Iris pigment epithelial cell (primary cell): ENCODE measurements at regions not wholly inside any gene's neighbourhood (a gene's known extent, or its start where the extent isn't known, plus 50 kb on each side); places are given as distances from the start of the nearest gene placed in this dataset.

ENCODE experiments used
- DNase-seq: peaks from one replicate; pipeline ENCODE4 v3.0.0-alpha.2; 2011; ENCODE audit warnings: low read depth

DNA sequence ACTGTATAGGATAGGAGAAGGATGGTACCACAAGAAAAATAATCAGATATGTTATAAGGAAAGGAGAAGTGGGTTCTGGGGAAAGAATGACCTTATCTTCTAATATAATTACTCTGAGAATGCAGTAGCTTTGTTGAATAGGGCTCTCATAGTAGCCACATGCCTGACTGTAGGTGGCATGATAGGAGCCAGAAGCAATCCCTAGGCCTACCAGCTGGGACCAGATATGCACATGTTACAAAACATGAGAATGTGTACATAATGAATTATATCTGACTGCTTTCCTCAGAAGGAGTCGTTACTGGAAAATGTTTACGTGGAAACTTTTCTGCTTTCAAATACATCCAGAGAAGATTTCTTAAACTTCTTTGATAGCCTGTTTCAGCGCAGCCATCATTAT lies 53.2 kb upstream of the FAM3C start:
- DNase-seq: no peak

DNA sequence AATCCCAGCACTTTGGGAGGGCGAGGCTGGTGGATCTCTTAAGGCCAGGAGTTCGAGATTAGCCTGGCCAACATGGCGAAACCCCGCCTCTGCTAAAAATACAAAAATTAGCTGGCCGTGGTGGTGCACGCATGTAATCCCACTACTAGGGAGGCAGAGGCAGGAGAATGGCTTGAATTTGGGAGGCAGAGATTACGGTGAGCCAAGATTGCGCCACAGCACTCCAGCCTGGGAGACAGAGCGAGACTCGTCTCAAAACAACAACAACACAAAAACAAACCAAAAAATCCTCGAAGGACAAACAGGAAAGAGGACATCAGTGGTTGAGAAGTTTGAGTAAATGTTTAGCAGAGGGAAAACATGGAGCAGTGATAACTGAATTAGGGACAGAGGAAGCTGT lies 52.3 kb upstream of the FAM3C start:
- DNase-seq: no peak

DNA sequence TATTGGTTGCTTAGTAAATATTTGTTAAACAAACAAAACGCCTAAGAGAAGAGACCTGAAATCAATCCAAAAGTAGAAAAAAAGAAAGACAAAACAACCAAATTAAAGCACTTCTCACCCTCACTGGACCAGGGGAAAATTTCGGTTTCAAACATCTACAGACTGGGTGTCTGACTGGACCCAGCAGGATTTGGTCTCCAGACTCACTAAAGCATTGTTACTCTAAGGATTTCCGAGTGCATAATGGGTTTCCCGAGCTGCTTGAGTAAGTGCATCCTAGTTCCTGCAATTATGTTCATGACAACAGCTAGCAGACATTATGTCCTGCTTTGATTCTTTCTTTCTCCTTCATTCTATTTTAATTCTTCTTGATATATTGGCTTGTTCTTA lies 51.8 kb upstream of the FAM3C start:
- DNase-seq: no peak

DNA sequence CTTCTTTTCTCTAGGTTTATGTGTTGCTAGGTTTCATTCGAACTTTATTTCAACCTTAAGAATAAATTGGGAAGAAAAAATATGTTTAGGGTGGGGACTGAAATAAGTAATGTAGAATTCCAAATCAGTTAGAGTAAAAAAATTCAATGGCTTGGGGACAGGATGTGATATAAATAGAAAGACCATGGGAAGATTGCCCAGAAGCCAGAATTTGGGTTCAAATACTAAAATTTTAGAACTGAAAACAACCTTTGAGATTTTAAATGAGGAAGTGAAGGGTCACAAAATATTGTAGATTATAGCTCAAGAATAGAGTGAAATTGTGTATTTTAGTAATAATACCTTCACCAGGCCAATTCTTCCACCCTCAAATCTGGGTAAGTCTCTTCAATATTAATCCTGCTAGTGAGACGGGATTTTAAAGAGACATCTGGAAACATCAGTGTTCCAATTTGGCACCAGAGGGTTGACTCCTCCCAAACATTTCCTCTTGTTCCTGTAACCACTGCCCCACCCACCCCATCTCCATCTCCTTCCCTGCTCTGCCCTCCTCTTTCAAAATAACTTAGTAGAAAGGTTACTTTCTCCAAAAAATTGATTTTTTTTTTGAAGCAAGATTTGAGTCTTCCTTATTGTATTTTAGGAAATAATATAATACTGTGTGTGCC lies 51.3 kb upstream of the FAM3C start:
- no peak for DNase-seq

DNA sequence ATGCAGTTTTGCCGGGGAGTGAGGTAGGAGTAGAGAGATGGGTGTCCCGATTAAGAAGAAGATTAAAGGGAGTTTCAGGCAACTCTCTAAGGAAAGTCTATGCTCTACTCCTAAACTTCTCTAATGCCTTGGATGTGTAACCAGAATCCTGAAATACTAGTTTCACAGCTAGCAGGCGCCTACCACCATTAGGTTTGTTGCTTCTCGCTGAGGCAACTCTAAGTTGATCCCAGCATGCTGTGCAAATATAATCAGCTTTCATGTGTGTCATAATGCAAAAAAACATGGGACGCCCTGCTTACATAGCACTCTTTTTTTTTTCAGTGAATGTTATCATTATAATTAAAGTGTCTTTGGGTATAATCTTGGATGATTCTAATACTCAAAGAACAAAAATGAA lies 50.4 kb upstream of the FAM3C start:
- DNase-seq: no peak
